ENCODE measurements at regions not wholly inside any gene's neighbourhood (a gene's known extent, or its start where the extent isn't known, plus 50 kb on each side); places are given as distances from the start of the nearest gene placed in this dataset.
A peak's percentile ranks its signal among the peaks of the same experiment; 100 is the strongest.
"Not testable (repeated sequence)": the region's sequence is repeated elsewhere in the genome, so short reads cannot be mapped to it uniquely, and the experiment has no call there.

DNA sequence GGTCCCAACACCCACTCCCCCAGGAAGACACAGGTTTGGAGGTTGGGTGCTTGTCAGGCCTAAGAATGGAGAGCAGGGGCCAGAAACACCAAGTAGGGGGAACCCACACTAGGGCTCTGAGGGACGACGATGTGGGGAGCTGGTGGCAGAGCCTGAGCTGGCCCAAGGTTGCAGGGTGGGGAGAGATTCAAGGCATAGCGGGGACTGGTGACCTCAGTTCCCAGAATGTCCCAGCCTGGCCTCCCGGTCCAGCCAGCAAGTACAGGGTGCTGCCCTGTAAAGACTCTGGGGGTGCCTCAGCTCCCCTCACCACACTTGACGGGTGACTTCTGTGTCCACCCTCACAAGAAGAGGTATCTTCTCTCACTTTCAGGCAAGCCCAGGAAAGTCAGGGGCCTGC lies 86.7 kb downstream of the ALG10 start (continued):
- no peak for TF ChIP-seq ZNF367 (CRISPR knock-in tag; IDR thresholded peaks at IDR 0.05; ENCODE audit: borderline replicate concordance)
- no peak for TF ChIP-seq CBX1 (IDR thresholded peaks at IDR 0.05; ENCODE audit: low read depth)
- no peak for TF ChIP-seq ZNF24 (IDR thresholded peaks at IDR 0.05)
- no peak for TF ChIP-seq GTF2F1 (IDR thresholded peaks at IDR 0.05; ENCODE audit: low read length)
- TF ChIP-seq NFE2L2 (IDR thresholded peaks at IDR 0.05; ENCODE audit: low read length) = no peak
- TF ChIP-seq, protein P1, sequence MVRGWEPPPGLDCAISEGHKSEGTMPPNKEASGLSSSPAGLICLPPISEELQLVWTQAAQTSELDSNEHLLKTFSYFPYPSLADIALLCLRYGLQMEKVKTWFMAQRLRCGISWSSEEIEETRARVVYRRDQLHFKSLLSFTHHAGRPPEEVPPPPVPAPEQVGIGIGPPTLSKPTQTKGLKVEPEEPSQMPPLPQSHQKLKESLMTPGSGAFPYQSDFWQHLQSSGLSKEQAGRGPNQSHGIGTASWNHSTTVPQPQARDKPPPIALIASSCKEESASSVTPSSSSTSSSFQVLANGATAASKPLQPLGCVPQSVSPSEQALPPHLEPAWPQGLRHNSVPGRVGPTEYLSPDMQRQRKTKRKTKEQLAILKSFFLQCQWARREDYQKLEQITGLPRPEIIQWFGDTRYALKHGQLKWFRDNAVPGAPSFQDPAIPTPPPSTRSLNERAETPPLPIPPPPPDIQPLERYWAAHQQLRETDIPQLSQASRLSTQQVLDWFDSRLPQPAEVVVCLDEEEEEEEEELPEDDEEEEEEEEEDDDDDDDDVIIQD (CRISPR knock-in tag; IDR thresholded peaks at IDR 0.05; ENCODE audit: low read depth) = no peak
- TF ChIP-seq ZNF441 (CRISPR knock-in tag; IDR thresholded peaks at IDR 0.05; ENCODE audit: borderline replicate concordance) = no peak

DNA sequence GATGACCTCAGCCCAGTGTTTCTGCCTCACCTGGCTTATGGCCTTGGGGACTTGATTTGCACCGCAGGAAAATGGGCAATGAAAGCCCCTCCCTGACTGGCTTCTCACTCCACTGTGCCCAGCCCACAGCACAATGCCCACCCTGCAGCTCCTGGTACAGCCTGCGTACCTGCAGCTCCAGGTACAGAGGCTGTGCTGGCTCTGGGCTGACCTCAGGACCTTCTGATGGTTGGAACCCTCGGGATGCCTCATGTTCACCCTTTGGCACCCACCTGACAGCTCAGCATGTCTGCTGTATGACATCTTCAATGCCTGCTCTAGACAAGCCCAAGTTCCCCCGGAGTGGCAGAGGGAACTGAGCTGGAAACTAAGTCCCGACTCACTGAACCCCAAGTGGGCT lies 87.1 kb downstream of the ALG10 start:
- TF ChIP-seq JUN (CRISPR knock-in tag; IDR thresholded peaks at IDR 0.05) (no peak), ZNF770 (CRISPR knock-in tag; IDR thresholded peaks at IDR 0.05) (no peak), PHF5A (CRISPR knock-in tag; IDR thresholded peaks at IDR 0.05; ENCODE audit: low read depth, unreplicated experiment) (no peak), THAP11 (CRISPR knock-in tag; IDR thresholded peaks at IDR 0.05) (no peak), ATF7-NPFF (CRISPR knock-in tag; IDR thresholded peaks at IDR 0.05; ENCODE audit: low read depth) (no peak), RFX5 (IDR thresholded peaks at IDR 0.05; ENCODE audit: low read depth, low read length) (no peak), ZFP36L2 (CRISPR knock-in tag; IDR thresholded peaks at IDR 0.05) (no peak), FOSL1 (CRISPR knock-in tag; IDR thresholded peaks at IDR 0.05; ENCODE audit: borderline replicate concordance) (no peak), TEAD2 (CRISPR knock-in tag; IDR thresholded peaks at IDR 0.05) (no peak)
- Histone ChIP-seq H3K4me1 (ENCODE audit: insufficient read depth, low read length) (no peaks in the 10 kb centered on the region), H3K9me3 (ENCODE audit: low read length) (no peaks in the 10 kb centered on the region), H3K79me2 (ENCODE audit: insufficient read depth, low read length) (no peaks in the 10 kb centered on the region), H3K4me3 (replicated peaks in 1 of 3; ENCODE audit: insufficient read depth in 1 of 3, low read depth in 2 of 3, low read length in 3 of 3) (no peak overlapping the region), H3K27me3 (ENCODE audit: control insufficient read depth in 1 of 2, insufficient read depth in 2 of 2, low read length in 2 of 2) (no peaks in the 10 kb centered on the region; a peak in 1 of 5 replicates), H3K9ac (ENCODE audit: insufficient read depth, low read depth, low read length) (no peak overlapping the region), H4K20me1 (ENCODE audit: insufficient read depth, low read length) (no peaks in the 10 kb centered on the region), H3K36me3 (replicated peaks in 1 of 2; ENCODE audit: control insufficient read depth in 1 of 2, insufficient read depth in 2 of 2, low read length in 2 of 2) (no peaks in the 10 kb centered on the region), H3K4me2 (ENCODE audit: low read depth, low read length) (no peak overlapping the region), H2AFZ (ENCODE audit: low read length) (no peak overlapping the region), H3K27ac (ENCODE audit: extremely low read length, insufficient read depth, low read length) (no peak overlapping the region)
- in situ Hi-C loops (cut with HindIII; ENCODE audit: extremely low pct_ligation_motif_present, low pct_unique_long_range_greater_than_20kb) = no loop called here
- ChIA-PET CTCF (ENCODE audit: low intra/inter-chr PET ratio, low total read pairs) (no interaction called here), POLR2A (no interaction called here)
- intact Hi-C loops (cut with micrococcal nuclease; ENCODE audit: unreplicated experiment) = no loop called here
- BruUV-seq (replicated peaks) = no TSS peak
- FAIRE-seq = no peak
- DNase-seq (ENCODE audit: low spot score) = no peak
- ATAC-seq = peak; percentile 28; the same call in 2 of the 3 replicates
- WGBS (ENCODE audit: low lambda C conversion rate) = no CpG with 5 or more reads among the region's 5 CpGs

GRCh38 chr12:34109909-34110531 lies 87.7 kb downstream of the ALG10 start:
- H3K79me2 ChIP-seq (ENCODE audit: insufficient read depth, low read length); DNase-seq (ENCODE audit: low spot score); H3K9ac ChIP-seq (ENCODE audit: insufficient read depth, low read depth, low read length); H3K27me3 ChIP-seq (ENCODE audit: control insufficient read depth in 1 of 2, insufficient read depth in 2 of 2, low read length in 2 of 2); CTCF ChIA-PET (ENCODE audit: low intra/inter-chr PET ratio, low total read pairs); intact Hi-C loops (cut with micrococcal nuclease; ENCODE audit: unreplicated experiment); in situ Hi-C loops (cut with HindIII; ENCODE audit: extremely low pct_ligation_motif_present, low pct_unique_long_range_greater_than_20kb); H3K27ac ChIP-seq (ENCODE audit: extremely low read length, insufficient read depth, low read length); H3K4me3 ChIP-seq (replicated peaks in 1 of 3; ENCODE audit: insufficient read depth in 1 of 3, low read depth in 2 of 3, low read length in 3 of 3); H3K9me3 ChIP-seq (ENCODE audit: low read length); FAIRE-seq; H3K4me1 ChIP-seq (ENCODE audit: insufficient read depth, low read length); POLR2A ChIA-PET; H2AFZ ChIP-seq (ENCODE audit: low read length); H3K36me3 ChIP-seq (replicated peaks in 1 of 2; ENCODE audit: control insufficient read depth in 1 of 2, insufficient read depth in 2 of 2, low read length in 2 of 2); H4K20me1 ChIP-seq (ENCODE audit: insufficient read depth, low read length); ATAC-seq; BruUV-seq (replicated peaks); H3K4me2 ChIP-seq (ENCODE audit: low read depth, low read length): not testable (repeated sequence)
- 25% methylated on average over 7 of the region's 8 CpGs for WGBS (ENCODE audit: low lambda C conversion rate)

All from HepG2 (cell line).